ENCODE measurements at regions not wholly inside any gene's neighbourhood (a gene's known extent, or its start where the extent isn't known, plus 50 kb on each side); places are given as distances from the start of the nearest gene placed in this dataset.
A peak's percentile ranks its signal among the peaks of the same experiment; 100 is the strongest.

DNA sequence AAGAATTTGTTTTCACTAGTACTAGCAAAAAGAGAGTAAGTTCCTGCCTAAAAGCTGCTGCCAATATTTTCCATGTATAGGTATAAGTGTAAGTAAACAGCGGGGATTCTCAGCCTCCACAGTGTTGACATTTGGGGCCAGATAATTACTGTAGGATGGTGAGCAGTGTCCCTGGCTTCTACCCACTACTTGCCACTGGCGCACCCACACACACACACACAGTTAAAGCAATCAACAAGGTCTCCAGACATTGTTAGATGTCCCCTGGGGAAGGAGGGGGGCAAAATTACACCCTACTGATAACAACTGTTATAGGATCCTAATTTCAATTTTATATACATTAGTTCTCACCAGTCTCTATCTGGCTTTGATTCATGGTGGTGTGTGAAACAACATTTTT, 417.0 kb upstream of the PSMD7 start:
- no peak overlapping the region for H2AFZ ChIP-seq (ENCODE audit: low read depth)
- H3K79me2 ChIP-seq (ENCODE audit: insufficient read depth), result no peaks in the 10 kb centered on the region
- ChIA-PET CTCF (interaction anchor here (0.8 to 3.4 kb wide), 16 partner anchors 11 to 1772 kb away, joined by 3 to 20 read pairs (median 4); no protein-coding TSS in a partner anchor), POLR2A (no interaction called here)
- H3F3A ChIP-seq (replicated peaks; ENCODE audit: insufficient read depth), result no peaks in the 10 kb centered on the region
- DNase-seq, result no peak
- WGBS (ENCODE audit: low lambda C conversion rate), result 31% methylated on average over 2 of the region's 2 CpGs
- H4K20me1 ChIP-seq (ENCODE audit: insufficient read depth), result no peaks in the 10 kb centered on the region
- TF ChIP-seq RXRA (IDR thresholded peaks at IDR 0.05; ENCODE audit: borderline replicate concordance, low read depth), result no peak
- TF ChIP-seq TAF1 (IDR thresholded peaks at IDR 0.05; ENCODE audit: borderline replicate concordance, low read depth, low read length), result no peak
- no peak for TF ChIP-seq GATA2 (CRISPR knock-in tag; IDR thresholded peaks at IDR 0.05)
- TF ChIP-seq EZH2phosphoT487 (IDR thresholded peaks at IDR 0.05; ENCODE audit: borderline replicate concordance, low read depth), result no peak
- H3K9me3 ChIP-seq, result no peaks in the 10 kb centered on the region
- H3K4me2 ChIP-seq, result no peak overlapping the region
- H3K27me3 ChIP-seq (ENCODE audit: insufficient read depth), result no peaks in the 10 kb centered on the region
- no peak overlapping the region for H3K4me3 ChIP-seq (ENCODE audit: low read depth in 2 of 2, low read length in 1 of 2)
- no peaks in the 10 kb centered on the region for H3K36me3 ChIP-seq (replicated peaks in 1 of 2; ENCODE audit: control insufficient read depth in 1 of 2, insufficient read depth in 2 of 2, low read length in 1 of 2)
- no peak overlapping the region for H3K9ac ChIP-seq
- H3K9me2 ChIP-seq, result no peaks in the 10 kb centered on the region
- no peak overlapping the region for H3K27ac ChIP-seq (ENCODE audit: low read depth in 2 of 2, low read length in 1 of 2)
- H3K4me1 ChIP-seq (ENCODE audit: control insufficient read depth in 1 of 2, insufficient read depth in 2 of 2, low read depth in 1 of 2, low read length in 1 of 2), result peaks cover 0 to 3% of the 10 kb centered on the region in 2 experiments; a peak in 2 of 4 replicates

DNA sequence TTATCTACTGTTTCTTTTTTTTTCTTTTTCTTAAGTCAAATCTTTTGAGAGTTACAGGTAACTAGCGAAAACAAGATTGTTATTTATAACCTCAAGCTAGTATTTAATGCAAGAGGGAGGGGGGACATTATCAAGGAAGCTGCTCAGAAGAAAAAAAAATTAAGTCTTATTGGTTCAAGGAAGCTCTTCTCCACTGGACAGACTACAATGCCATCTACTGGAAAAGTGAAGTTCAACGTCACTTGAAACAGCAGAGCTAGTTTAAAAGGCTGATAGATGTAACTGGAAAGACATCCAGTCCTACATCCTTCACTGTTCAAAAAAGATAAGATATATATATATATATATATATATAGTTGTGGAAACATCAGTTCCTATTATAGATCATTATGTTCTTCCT, 418.0 kb upstream of the PSMD7 start:
- no peak overlapping the region for H3K27ac ChIP-seq (ENCODE audit: low read depth in 2 of 2, low read length in 1 of 2)
- H3K4me3 ChIP-seq (ENCODE audit: low read depth in 2 of 2, low read length in 1 of 2), result no peak overlapping the region; a peak in 1 of 4 replicates
- H3K4me1 ChIP-seq (ENCODE audit: control insufficient read depth in 1 of 2, insufficient read depth in 2 of 2, low read depth in 1 of 2, low read length in 1 of 2), result peaks cover 0 to 3% of the 10 kb centered on the region in 2 experiments; a peak in 2 of 4 replicates
- DNase-seq, result peak; percentile 46
- H3K79me2 ChIP-seq (ENCODE audit: insufficient read depth), result no peaks in the 10 kb centered on the region
- no peaks in the 10 kb centered on the region for H4K20me1 ChIP-seq (ENCODE audit: insufficient read depth)
- ChIA-PET POLR2A (no interaction called here), CTCF (interaction anchor here (0.5 to 3.4 kb wide), 77 partner anchors 9 to 1771 kb away, joined by 3 to 20 read pairs (median 4); no protein-coding TSS in a partner anchor)
- WGBS (ENCODE audit: low lambda C conversion rate), result 3% methylated on average over 2 of the region's 2 CpGs
- TF ChIP-seq RAD21 (IDR thresholded peaks at IDR 0.05; ENCODE audit: low read length) (peak; percentile 94), YY1 (IDR thresholded peaks at IDR 0.05; ENCODE audit: low read depth) (no peak), SMC3 (IDR thresholded peaks at IDR 0.05; ENCODE audit: low read depth, low read length) (peak; percentile 78)
- TF ChIP-seq, protein P1, sequence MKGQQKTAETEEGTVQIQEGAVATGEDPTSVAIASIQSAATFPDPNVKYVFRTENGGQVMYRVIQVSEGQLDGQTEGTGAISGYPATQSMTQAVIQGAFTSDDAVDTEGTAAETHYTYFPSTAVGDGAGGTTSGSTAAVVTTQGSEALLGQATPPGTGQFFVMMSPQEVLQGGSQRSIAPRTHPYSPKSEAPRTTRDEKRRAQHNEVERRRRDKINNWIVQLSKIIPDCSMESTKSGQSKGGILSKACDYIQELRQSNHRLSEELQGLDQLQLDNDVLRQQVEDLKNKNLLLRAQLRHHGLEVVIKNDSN (IDR thresholded peaks at IDR 0.05; ENCODE audit: borderline replicate concordance, low read depth), result no peak
- TF ChIP-seq, protein P2, sequence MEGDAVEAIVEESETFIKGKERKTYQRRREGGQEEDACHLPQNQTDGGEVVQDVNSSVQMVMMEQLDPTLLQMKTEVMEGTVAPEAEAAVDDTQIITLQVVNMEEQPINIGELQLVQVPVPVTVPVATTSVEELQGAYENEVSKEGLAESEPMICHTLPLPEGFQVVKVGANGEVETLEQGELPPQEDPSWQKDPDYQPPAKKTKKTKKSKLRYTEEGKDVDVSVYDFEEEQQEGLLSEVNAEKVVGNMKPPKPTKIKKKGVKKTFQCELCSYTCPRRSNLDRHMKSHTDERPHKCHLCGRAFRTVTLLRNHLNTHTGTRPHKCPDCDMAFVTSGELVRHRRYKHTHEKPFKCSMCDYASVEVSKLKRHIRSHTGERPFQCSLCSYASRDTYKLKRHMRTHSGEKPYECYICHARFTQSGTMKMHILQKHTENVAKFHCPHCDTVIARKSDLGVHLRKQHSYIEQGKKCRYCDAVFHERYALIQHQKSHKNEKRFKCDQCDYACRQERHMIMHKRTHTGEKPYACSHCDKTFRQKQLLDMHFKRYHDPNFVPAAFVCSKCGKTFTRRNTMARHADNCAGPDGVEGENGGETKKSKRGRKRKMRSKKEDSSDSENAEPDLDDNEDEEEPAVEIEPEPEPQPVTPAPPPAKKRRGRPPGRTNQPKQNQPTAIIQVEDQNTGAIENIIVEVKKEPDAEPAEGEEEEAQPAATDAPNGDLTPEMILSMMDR (IDR thresholded peaks at IDR 0.05), result peak; percentile 66
- H3K36me3 ChIP-seq (replicated peaks in 1 of 2; ENCODE audit: control insufficient read depth in 1 of 2, insufficient read depth in 2 of 2, low read length in 1 of 2), result no peaks in the 10 kb centered on the region
- no peak overlapping the region for H3K4me2 ChIP-seq
- no peak overlapping the region for H2AFZ ChIP-seq (ENCODE audit: low read depth)
- no peaks in the 10 kb centered on the region for H3K9me3 ChIP-seq
- H3K9me2 ChIP-seq, result no peaks in the 10 kb centered on the region
- H3K27me3 ChIP-seq (ENCODE audit: insufficient read depth), result no peaks in the 10 kb centered on the region
- no peaks in the 10 kb centered on the region for H3F3A ChIP-seq (replicated peaks; ENCODE audit: insufficient read depth)
- no peak overlapping the region for H3K9ac ChIP-seq

Data from SK-N-SH (cell line).